Nephron (organoid): ENCODE measurements at regions not wholly inside any gene's neighbourhood (a gene's known extent, or its start where the extent isn't known, plus 50 kb on each side); places are given as distances from the start of the nearest gene placed in this dataset.

Experiments used
- H3K27ac Mint-ChIP-seq, 3 experiments: 2 replicates each; pipeline ENCODE4 v1.8.0; 2020; ENCODE audit warnings: mixed read lengths in 3 of 3, mild to moderate bottlenecking in 2 of 3, moderate library complexity in 1 of 3
- H3K27me3 Mint-ChIP-seq: 2 replicates; pipeline ENCODE4 v1.8.0; 2021; ENCODE audit warnings: low read depth, mild to moderate bottlenecking, moderate library complexity, mixed read lengths
- H3K36me3 Mint-ChIP-seq: 2 replicates; pipeline ENCODE4 v1.8.0; 2020; ENCODE audit warnings: low read depth, mixed read lengths
- H3K4me1 Mint-ChIP-seq: 2 replicates; pipeline ENCODE4 v1.8.0; 2020; ENCODE audit warnings: mixed read lengths
- H3K4me3 Mint-ChIP-seq, 3 experiments: 2 replicates each; pipeline ENCODE4 v1.8.0; 2020; ENCODE audit warnings: mild to moderate bottlenecking in 3 of 3, mixed read lengths in 3 of 3, moderate library complexity in 2 of 3
- H3K9me3 Mint-ChIP-seq: 2 replicates; pipeline ENCODE4 v1.8.0; 2020; ENCODE audit warnings: mixed read lengths
- CTCF ChIP-seq, 3 experiments: fragments of 200-600 bp; sonication (generic); IDR thresholded peaks; one replicate each; pipeline ENCODE4 v1.5.0; 2021; ENCODE audit warnings: antibody characterized with exemption in 3 of 3; ENCODE audit not compliant: unreplicated experiment in 3 of 3

DNA sequence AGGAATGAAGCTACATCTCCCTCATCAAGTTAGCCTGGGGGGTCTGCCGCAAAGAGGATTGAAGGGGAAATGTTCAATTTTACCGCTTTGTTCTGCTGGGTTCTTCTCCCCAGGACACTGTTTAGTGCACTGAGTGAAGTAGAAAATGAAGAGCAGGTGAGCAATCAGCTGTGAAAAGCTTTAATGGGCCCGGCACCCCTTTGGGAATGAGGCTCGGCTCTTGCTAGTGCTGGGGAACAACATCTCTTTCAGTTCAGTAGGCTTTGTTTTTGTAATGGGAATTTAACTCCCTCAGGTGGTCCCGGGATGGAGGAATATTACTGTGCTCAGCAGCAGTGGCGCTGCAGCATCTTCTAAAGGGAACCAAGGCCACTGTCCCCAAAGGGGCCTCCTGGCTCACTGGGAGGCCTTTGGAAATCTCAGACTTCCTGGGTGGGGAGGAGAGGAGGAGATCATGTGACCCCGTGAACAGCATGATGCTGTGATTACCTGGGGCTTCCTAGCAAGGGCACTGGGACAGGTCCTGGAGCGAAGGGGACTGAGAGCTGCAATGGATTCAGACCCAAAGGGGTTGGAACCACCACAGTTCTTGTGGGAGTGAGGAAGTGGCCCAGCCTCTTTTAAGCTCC, 85.2 kb upstream of the MAX start:
- Mint-ChIP-seq H3K4me1 (peaks cover 11% of the 10 kb centered on the region), H3K27ac (no peak overlapping the region), H3K36me3 (no peaks in the 10 kb centered on the region), H3K4me3 (no peak overlapping the region), H3K9me3 (peaks cover 3% of the 10 kb centered on the region), H3K27me3 (peaks cover 32% of the 10 kb centered on the region)
- no peak for TF ChIP-seq CTCF (IDR thresholded peaks at IDR 0.05; ENCODE audit: unreplicated experiment in 3 of 3)

DNA sequence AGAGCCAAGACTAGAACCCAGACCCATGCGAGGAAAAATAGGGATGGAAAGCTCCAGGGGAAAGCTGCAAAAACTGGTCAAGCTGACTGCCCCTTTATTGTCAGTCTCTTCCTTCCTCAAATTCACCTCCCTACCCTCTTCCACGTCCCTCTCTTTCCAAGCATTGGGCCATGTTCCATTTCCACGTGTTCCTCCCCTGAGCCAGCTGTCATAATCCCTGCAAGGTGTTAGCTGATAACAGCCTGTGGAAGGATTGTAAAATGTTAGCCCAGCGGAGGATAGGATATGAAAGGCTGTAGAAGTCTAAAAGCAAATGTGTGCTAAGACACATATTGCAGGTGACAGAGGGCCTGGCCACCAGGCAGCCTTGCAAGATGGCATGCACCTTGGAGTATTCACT, 88.0 kb upstream of the MAX start:
- TF ChIP-seq CTCF (IDR thresholded peaks at IDR 0.05; ENCODE audit: unreplicated experiment in 3 of 3), result no peak
- Mint-ChIP-seq H3K27me3 (peaks cover 21% of the 10 kb centered on the region), H3K4me3 (no peak overlapping the region), H3K4me1 (peaks cover 11% of the 10 kb centered on the region), H3K9me3 (no peaks in the 10 kb centered on the region), H3K27ac (no peak overlapping the region), H3K36me3 (no peaks in the 10 kb centered on the region)

GRCh38 chr14:65191716-65192115, 89.4 kb upstream of the MAX start:
- peaks cover 12% of the 10 kb centered on the region for H3K27me3 Mint-ChIP-seq
- H3K27ac Mint-ChIP-seq, result no peak overlapping the region
- no peak for TF ChIP-seq CTCF (IDR thresholded peaks at IDR 0.05; ENCODE audit: unreplicated experiment in 3 of 3)
- no peaks in the 10 kb centered on the region for H3K36me3 Mint-ChIP-seq
- H3K4me3 Mint-ChIP-seq, result no peak overlapping the region
- no peaks in the 10 kb centered on the region for H3K9me3 Mint-ChIP-seq
- peaks cover 6% of the 10 kb centered on the region for H3K4me1 Mint-ChIP-seq

DNA sequence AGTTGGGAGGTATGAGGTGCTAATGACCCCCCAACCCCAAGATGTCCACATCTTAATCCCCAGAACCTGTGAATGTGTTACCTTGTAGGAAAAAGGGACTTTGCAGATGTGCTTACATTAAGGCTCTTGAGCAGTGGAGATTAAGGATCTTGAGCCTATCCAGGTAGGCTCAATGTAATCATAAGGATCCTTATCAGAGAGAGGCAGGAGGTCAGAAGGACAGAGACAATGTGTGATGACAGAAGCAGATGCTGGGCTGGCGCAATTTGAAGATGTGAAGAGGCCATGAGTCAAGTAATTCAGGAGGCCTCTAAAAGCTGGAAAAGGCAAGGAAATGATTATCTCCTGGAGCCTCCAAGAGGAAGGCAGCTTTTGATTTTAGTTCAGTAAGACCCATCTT, 90.4 kb upstream of the MAX start:
- no peak overlapping the region for H3K27ac Mint-ChIP-seq

DNA sequence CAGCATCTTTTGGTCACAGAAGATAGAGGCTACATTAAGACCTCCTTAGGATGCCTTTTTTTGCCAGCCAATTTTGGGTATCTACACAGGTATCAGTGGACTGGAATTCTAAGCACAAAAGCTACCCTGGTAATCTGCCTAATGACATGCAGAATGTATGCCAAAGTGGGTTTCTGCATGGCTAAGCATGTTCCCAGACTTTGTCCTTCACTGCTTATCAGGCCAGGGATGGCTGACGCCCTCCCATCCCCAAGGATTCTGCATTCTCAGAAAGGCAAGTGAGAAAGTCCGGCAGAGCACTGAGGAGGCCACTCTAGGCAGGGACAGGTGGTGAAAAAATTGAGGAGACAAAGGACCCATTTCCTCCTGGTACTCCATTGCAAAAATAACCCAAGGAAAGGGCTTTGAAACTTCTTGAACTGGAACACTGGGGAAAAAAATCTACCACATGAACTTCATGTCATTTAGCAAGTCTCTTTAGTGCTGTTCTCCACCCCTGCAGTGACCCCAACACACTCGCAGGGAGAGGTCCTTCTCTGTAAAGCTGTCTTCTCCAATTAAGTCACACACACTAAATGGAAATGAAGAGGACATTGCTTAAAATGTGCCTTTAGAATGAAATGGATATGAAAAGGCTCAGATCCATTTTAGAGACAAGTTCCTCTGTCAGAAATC, 91.7 kb upstream of the MAX start:
- Mint-ChIP-seq H3K27me3 (no peaks in the 10 kb centered on the region), H3K9me3 (no peaks in the 10 kb centered on the region), H3K27ac (no peak overlapping the region), H3K4me3 (no peak overlapping the region), H3K4me1 (no peaks in the 10 kb centered on the region), H3K36me3 (no peaks in the 10 kb centered on the region)
- no peak for TF ChIP-seq CTCF (IDR thresholded peaks at IDR 0.05; ENCODE audit: unreplicated experiment in 3 of 3)

More for the DNA sequence above, 90.4 kb upstream of the MAX start:
- no peak overlapping the region for H3K4me3 Mint-ChIP-seq
- no peaks in the 10 kb centered on the region for H3K4me1 Mint-ChIP-seq
- H3K27me3 Mint-ChIP-seq, result peaks cover 3% of the 10 kb centered on the region
- no peaks in the 10 kb centered on the region for H3K36me3 Mint-ChIP-seq
- no peaks in the 10 kb centered on the region for H3K9me3 Mint-ChIP-seq
- no peak for TF ChIP-seq CTCF (IDR thresholded peaks at IDR 0.05; ENCODE audit: unreplicated experiment in 3 of 3)
